GM21360 (cell line): ENCODE measurements at regions not wholly inside any gene's neighbourhood (a gene's known extent, or its start where the extent isn't known, plus 50 kb on each side); places are given as distances from the start of the nearest gene placed in this dataset.
A peak's percentile ranks its signal among the peaks of the same experiment; 100 is the strongest.
"Not testable (repeated sequence)": the region's sequence is repeated elsewhere in the genome, so short reads cannot be mapped to it uniquely, and the experiment has no call there.

Experiments
- ATAC-seq: cut with Tn5 transposase; IDR thresholded peaks from one replicate; pipeline ENCODE4 v1.9.1; 2021; ENCODE audit warnings: mild to moderate bottlenecking, moderate library complexity; ENCODE audit not compliant: unreplicated experiment

DNA sequence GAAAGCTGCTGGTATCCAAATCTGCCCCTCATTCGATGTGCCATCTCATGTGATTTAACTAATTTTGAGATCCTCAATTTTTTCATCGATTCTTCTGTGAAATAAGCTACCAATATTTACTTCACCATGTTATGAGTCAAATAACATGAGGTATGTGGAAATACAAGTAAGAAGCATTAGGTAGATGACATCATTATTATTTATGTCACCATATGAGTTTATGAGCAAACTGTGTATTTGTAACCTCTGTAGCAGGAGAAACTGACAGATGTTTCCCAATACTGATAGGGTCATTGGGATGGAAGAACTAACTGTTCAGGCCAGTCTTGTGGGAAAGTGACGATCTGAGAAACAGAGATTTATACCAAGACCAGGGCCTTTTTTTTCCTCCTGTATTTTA lies 229.4 kb upstream of the GOT2 start:
- ATAC-seq, result no peak

DNA sequence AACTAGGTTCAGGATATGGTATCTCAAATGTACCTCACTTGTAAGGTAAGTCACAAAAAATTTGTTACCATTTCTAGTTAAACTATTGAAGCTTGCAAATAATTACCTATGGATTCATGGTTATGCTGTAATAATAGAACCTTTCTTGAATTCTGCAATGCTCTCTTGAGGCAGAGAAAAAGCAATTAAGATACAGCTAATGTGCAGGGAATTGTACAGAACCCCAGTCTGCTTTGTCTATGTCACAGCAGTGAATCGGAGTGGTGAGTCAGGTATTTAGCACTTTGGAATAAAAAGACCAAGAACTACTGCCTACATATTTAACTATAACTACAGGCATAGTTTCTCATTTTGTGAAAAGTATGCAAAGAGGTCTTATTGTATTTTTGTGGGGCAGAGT lies 228.7 kb upstream of the GOT2 start:
- no peak for ATAC-seq

DNA sequence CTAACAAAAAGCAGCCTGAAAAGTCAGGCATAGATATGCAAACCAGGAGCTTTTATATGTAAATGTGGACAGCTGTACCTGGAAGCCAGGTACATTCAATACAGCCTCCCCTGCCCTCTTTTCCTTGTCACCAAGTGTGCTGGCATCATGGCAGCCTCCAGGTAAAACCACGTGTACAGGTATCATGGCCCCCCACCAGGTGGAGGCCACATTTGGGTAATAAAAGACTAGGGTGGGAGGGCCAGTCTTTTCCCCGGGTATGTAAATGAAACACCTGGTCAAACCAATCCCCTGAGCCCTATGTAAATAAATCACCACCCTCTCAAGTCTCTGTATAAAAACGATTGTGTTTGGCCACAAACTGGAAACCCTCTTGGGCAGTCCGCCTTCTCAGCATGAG lies 226.4 kb upstream of the GOT2 start:
- ATAC-seq, result no peak

DNA sequence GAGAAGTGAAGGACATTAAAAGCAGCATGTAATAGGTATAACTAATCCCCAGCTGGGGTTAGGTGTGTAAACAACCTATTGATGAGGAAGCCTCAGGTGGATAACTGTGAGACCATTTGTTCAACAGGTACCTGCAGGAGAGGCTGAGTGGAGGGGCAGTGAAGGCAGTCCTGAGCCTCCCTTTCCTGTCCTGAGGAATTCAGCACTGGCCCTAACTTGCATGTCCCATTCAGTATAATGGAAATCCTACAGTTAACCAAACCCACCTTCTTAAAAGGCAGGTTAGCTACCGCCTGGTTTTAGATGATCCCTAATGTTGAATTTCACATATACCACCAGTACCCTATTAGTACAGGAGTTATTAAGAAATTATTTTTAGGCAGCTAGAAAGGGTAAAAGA lies 225.9 kb upstream of the GOT2 start:
- no peak for ATAC-seq

DNA sequence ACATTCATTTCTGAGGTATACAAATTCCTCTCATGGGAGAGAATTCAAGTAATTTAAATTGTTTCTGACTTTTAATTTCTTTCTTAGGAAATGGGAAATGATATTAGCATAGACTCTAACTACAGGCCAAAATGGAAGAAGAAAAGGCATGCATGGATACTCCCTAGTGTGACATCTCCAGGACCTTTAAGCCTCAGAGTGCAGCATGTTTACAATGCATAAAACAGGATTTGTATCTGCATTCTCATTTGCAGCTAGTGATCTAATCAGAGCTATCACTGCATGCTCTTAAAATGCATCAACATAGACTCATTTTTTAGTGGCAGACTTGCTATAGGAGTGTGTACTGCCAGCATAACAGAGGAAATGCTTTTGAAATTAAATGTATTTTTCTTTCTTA lies 224.6 kb upstream of the GOT2 start:
- no peak for ATAC-seq

DNA sequence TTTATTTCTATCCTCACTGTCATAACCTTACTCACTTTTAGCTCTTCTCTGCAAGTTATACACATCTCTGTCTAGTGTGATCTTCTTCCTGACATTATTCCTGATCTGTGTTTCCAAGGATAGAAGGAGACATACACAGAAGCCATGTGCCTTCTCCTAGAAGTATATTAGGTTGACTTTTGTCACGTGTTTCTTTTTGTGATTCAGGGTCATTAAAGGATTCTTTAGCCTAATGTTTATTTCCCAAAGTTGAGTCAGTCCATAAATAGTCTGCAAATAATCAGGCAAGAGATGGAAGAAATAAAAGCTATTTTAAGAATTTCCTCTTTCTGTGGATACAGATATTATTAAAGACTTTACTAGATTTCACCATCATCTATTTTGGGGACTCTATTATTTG lies 214.1 kb upstream of the GOT2 start:
- no peak for ATAC-seq

DNA sequence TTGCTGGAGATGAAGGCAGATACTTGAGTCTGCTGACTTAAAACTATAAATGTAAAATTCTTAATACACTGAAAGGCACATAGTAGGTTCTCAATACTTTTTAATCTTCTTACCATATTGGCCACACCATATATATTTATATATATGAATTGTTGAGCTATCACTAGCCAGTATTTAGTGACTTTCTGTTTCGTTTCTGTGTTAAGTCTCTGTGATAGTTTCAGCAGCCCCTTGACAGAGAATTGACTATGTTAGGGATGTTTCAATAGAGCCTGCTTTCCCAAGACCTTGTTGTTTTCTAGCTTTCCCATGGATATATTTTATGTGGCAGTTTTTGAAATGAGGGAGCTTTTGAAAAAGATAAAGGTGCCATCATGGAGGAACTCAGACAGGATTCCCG lies 206.5 kb upstream of the GOT2 start:
- ATAC-seq, result peak; percentile 67

DNA sequence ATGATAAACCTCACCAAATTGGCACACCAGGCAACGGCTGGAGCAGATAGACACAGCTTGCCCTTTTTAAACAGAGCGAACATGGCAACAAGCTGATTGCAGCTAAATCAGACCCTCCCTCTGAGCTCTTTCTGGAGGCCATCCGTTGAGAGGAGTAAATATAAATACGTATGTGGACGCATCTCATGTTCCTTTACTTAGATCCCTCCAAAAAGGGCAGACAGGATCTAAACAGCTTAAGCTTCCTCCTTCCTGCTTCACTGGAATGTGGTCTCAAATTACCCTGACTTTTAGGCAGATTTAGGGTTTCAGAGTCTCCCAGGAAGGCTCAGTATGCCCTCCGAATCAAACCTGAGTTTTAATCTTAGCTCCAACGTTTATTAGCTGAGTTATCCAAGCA lies 204.7 kb upstream of the GOT2 start:
- no peak for ATAC-seq

DNA sequence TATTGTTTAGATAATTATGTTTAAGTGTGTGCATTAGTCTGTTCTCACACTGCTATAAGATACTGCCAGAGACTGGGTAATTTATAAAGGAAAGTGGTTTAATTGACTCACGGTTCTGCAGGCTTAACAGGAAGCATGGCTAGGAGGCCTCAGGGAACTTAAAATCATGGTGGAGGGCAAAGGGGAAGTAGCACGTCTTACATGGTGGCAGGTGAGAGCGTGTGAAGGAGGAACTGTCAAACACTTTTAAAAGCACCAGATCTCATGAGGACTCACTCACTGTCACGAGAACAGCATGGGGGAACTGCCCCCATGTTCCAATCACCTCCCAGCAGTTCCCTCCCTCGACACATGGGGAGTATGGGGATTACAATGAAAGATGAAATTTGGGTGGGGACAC lies 203.5 kb upstream of the GOT2 start:
- no peak for ATAC-seq

DNA sequence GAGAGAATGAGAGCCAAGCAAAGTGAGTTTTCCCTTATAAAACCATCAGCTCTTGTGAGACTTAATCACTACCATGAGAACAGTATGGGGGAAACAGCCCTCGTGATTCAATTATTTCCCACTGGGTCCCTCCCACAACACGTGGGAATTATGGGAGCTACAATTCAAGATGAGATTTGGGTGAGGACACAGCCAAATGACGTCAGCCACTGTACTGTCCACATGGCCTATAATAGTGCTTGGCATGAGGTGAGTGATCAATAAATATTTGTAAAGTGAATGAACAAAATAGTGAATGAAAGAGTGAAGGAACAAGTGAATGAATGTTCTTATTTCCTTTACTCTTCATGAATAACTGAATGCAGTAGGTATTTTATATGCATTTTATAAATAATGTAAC lies 199.1 kb upstream of the GOT2 start:
- ATAC-seq, result no peak

DNA sequence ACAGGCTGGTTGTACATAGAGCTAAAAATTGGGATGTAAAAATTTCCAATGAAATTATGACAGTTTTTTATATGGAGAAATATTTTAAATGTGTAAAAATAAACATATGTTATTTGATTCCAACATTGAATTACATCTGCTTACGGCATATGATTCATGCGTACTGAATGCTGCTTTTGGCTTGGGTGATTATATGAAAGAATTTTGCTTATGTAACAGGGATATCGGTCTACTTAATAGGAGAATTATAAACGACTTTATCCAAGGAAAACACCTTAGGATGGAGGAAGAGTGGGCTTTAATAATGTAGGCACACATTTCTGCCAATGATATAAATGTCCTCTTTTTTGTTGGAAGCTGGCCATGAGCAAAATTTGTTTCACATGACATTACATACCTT lies 197.3 kb upstream of the GOT2 start:
- ATAC-seq, result no peak

DNA sequence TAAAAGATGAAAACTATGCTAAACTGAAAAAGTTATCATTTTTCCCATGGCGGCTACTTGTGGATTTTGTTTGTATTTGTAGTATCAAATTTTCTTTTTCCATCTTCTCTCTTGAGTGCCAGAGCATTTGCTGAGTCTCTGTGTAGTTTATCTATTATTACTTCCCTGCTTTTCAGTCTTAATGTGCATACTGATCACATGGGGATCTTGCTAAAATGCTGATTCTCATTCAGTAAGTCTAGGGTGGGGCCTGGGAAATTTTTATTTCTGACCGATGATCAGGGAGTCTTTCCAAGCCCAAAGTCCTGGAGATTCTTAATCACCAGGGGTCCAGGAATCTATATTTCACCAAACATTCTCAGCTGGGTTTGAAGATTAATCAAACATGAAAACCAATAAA lies 189.0 kb upstream of the GOT2 start:
- no peak for ATAC-seq

DNA sequence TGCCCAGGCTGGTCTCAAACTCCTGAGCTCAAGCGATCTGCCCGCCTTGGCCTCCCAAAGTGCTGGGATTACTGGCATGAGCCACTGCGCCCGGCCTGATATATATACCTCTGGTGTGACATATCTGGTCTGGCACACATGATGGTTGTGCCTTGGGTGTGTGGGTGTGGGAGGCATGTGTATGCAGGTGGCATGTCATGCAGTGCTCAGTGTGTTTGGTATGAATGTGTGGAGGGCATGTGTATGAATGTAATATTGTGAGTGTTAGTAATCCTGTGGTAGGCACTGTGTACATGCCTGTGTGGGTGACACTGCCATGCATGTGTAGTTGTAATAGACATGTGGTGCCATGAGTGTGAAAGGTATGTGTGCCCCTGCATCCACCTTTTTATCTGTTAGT lies 179.3 kb upstream of the GOT2 start:
- ATAC-seq, result no peak

DNA sequence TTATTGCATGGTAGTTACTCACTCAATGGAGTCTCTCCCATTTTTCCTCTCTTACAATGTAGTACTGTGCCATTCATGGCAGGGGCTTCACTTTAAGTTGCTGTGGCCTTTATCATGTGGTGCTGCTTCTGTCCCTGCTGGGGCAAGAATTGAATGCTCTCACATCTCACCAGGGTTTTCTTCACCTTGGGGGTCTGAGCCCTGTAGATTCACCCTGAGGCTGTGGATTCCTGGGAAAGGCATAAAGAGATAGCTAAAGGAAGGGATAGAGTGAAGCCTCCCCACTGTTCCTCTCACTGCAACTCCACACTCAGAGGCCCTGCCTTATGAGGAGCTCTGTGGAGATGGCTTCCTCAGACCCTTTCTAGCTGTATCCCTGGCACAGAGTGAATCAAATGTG lies 178.5 kb upstream of the GOT2 start:
- ATAC-seq, result no peak

DNA sequence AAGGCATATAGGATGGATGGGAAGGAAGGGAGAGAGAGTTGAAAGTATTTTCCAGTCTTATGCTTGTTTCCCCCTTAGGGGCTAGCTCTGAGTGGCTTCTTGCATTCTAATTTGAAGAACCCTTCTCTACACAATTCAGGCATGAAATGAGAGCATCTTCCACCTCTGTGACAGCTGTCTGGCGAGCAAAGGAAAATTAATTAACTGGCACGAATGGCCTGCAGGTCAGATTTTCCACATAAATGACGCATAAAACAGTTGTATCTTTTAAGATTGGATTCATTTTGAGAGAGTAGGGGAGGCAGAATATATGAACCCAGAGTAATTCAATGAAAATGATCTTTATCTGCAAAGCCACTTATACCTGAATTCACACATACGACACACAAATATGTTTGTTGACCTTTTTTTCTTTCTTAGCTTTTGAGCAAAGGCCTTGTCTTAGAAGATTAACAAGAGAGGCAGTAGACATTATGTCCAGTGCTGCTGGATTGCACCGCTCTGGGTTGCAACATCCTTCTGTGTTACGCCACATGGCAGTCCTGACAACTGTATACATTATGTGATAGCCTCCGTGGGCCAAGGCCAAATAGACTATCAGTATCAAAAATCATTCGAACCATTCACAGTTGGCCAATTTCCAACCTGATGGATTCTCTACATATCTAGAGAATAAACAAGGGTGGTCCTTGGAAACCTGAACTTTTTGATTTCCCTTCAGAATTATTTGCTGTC lies 173.0 kb upstream of the GOT2 start:
- no peak for ATAC-seq

DNA sequence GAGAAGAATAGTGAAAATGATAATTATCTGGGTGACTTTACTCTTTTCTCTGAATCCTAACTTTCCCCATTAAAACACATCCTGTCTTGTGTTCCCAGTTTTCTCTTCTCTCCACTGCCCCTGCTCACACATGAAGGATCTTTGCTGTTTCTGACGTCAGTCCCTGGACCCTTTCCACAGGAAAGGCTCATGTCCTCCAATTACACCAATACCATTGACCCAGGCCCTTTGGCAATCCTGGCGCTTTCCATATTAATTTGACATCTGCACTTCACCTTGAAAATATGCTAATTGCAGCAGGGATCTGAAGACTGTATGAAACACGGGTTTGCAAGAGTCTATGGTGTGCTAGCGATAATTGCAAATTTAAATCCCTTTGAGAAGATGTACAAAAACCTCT lies 170.2 kb upstream of the GOT2 start:
- no peak for ATAC-seq

DNA sequence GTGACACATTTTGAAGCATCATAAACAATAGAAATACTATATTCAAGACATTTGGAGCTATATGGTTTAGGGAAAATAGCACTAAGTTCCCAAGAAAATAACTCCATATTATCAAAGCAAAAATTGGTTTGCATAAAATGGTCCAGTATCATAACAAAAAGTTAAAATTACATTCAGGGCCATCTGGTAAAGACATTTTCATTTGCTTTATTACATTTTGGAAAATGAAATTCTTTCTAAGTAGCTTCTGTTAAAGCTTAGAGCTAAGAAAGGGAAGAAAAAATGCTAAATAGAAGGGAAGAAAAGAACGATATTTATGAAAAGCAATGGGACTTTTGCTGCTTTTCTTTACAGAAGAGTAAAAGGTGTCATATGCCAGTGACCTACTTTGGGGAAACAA lies 155.4 kb upstream of the GOT2 start:
- ATAC-seq, result no peak

DNA sequence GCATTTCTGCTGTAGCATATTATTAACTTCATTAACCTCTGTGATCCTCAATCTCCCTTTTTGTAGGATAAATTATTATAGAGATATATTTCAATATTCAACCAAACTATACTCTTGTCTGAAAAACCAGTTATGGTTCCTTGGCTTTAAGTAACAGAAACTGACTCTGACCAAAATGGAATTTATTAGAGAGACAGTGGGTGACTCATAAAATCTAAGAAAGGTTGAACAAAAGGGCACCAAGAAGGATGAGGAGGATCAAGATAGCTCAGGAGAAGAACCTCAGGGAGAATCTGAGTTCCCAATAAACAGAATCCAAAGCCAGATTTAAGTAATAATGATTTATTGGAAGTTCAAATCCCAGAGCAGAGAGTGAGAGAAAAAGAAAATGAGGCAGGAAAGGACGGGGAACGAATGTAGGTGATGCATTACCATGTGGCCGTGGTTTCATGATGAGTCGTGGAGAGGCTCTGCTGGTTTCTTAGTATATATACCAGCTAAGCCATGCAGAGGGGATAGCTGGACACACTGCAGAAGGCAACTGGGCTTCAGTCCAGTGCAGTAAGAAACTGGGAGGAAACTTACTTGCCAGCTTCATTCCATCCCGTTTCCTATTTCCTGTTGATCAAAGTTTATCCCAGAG lies 151.5 kb upstream of the GOT2 start:
- ATAC-seq, result peak; percentile 70

DNA sequence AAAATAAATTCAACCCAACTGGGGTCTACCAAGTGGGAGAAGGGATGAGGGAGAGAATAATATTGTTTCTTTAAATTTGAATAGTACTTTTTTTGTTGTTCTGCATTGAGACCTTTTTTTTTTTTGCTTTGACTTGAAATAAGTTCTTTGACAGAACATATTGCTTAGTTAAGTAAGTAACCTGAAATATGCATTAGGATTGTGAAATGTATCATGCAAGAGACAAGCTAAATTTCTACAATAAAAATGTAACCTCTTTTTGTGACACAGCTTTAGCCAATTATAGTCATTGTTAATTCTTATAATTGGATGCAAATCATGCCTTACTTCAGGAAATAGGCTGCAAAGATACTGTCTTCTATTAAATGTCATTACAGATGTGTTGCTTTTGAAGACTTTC lies 150.0 kb upstream of the GOT2 start:
- no peak for ATAC-seq

DNA sequence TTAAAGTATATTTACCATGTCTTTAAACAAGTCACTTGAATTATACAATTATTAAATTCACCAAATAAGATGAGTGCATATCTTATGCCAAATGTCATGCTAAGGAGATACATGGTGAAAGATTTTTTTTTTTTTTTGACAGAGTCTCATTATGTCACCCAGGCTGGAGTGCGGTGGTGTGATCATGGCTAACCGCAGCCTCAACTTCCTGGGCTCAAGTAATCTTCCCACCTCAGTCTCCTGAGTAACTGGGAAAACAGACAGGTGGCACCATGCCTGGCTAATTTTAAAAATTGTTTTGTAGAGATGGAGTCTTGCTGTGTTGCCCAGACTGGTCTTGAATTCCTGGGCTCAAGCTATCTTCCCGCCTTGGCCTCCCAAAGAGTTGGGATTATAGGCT lies 149.0 kb upstream of the GOT2 start:
- ATAC-seq, result no peak

DNA sequence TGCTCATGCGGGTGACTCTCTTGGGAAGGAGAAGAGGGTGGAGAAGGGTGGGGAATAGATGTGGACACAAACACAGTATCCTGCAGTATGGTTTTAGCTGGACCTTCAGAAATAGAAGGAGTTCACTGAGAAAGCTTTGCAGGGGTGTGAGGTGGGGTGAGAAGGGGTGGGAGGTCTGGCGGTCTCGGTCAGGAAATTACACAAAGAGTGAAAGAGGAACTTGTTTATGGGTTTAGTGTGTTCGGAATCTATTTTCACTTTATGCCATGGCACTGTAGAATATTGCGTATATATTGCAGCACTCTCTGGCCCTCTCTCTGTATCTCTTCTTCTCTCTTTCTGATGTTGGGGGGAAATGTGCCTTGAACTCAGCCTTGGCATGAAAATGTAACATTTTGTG lies 148.2 kb upstream of the GOT2 start:
- peak; percentile 93 for ATAC-seq

DNA sequence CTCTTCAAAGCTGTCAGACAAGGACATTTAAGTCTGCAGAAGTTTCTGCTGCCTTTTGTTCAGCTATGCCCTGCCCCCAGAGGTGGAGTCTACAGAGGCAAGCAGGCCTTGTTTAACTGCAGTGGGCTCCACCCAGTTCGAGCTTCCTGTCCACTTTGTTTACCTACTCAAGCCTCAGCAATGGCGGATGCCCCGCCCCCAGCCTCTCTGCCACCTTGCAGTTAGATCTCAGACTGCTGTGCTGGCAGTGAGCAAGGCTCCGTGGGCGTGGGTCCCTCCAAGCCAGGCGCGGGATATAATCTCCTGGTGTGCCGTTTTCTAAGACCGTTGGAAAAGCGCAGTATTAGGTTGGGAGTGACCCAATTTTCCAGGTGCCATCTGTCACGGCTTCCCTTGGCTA lies 144.5 kb upstream of the GOT2 start:
- not testable (repeated sequence) for ATAC-seq

DNA sequence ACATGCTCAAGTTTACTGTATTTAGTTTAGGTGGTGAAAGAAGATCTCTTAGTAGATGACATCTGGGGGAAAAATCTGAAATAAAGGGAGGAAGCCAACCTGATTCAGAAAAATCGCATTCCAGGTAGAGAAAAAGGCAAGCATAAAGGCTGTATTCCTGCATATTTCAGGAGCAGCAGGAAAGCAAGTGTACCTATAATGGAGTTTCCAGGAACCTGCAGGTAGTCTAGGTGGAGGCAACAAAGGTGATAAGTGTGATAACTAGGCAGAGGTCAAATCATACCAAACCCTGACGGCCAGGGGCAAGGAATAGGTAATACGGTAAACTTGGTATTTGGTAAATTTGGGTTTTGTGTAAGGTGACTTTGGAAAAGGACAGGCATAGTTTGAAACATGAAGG lies 132.8 kb upstream of the GOT2 start:
- no peak for ATAC-seq
